ENCODE measurements at regions not wholly inside any gene's neighbourhood (a gene's known extent, or its start where the extent isn't known, plus 50 kb on each side); places are given as distances from the start of the nearest gene placed in this dataset.

- H2BK5ac ChIP-seq (ENCODE audit: low read depth, low read length, poor library complexity, severe bottlenecking), result peak overlapping the region; percentile 70
- no peak overlapping the region for H2BK15ac ChIP-seq (ENCODE audit: low read depth, low read length)
- H3K18ac ChIP-seq (ENCODE audit: low read depth, low read length), result no peak overlapping the region
- no peak overlapping the region for H2BK120ac ChIP-seq (ENCODE audit: low read depth, low read length)
- no peaks in the 10 kb centered on the region for H3K9me1 ChIP-seq (ENCODE audit: insufficient read depth, low read length)
- CTCF ChIA-PET, result no interaction called here
- dilution Hi-C loops (cut with HindIII; ENCODE audit: low sequenced_read_pairs, unreplicated experiment), result no loop called here
- H3K4me3 ChIP-seq (ENCODE audit: insufficient read depth, low read depth, low read length), result no peak overlapping the region
- H2AFZ ChIP-seq (replicated peaks; ENCODE audit: low read length, poor library complexity), result no peak overlapping the region
- H4K91ac ChIP-seq (ENCODE audit: insufficient read depth, low read depth, low read length), result no peak overlapping the region
- ATAC-seq (ENCODE audit: low read depth), result no peak
- in situ Hi-C loops (cut with MboI; ENCODE audit: low sequenced_read_pairs), result no loop called here
- H3K27ac ChIP-seq (ENCODE audit: insufficient read depth, low read length), result no peak overlapping the region
- DNase-seq, result no peak
- BruUV-seq (replicated peaks), result no TSS peak
- 95 to 99% methylated on average over 4 to 6 of the region's 7 CpGs for WGBS, 2 experiments (ENCODE audit: extremely low coverage in 2 of 2, insufficient read length in 1 of 2)
- no peaks in the 10 kb centered on the region for H4K20me1 ChIP-seq (ENCODE audit: insufficient read depth, low read length)
- H3K56ac ChIP-seq (ENCODE audit: extremely low read depth, insufficient read depth, low read length), result no peak overlapping the region
- no peak overlapping the region for H4K5ac ChIP-seq (ENCODE audit: low read depth, low read length)
- no peak overlapping the region for H2AK9ac ChIP-seq (replicated peaks; ENCODE audit: low read depth, low read length, poor library complexity)
- H3K4me1 ChIP-seq (ENCODE audit: control insufficient read depth, insufficient read depth, low read length), result no peaks in the 10 kb centered on the region
- H2BK20ac ChIP-seq (ENCODE audit: low read depth, low read length), result no peak overlapping the region
- H3K4ac ChIP-seq (ENCODE audit: low read depth, low read length), result no peak overlapping the region
- intact Hi-C loops (cut with micrococcal nuclease), result no loop called here
- no peak overlapping the region for H3K9ac ChIP-seq (ENCODE audit: low read depth, low read length)
- no peaks in the 10 kb centered on the region for H3K36me3 ChIP-seq (ENCODE audit: control insufficient read depth, insufficient read depth, low read length)
- TF ChIP-seq USF2 (IDR thresholded peaks at IDR 0.05; ENCODE audit: low read depth, low read length) (no peak), MAZ (IDR thresholded peaks at IDR 0.05; ENCODE audit: borderline replicate concordance, low read depth, low read length) (no peak), RFX5 (IDR thresholded peaks at IDR 0.05; ENCODE audit: low read depth, low read length) (no peak), RAD21 (IDR thresholded peaks at IDR 0.05; ENCODE audit: low read length) (no peak), MXI1 (IDR thresholded peaks at IDR 0.05; ENCODE audit: borderline replicate concordance, low read depth, low read length) (no peak), BHLHE40 (IDR thresholded peaks at IDR 0.05; ENCODE audit: low read depth, low read length) (no peak), MAFK (IDR thresholded peaks at IDR 0.05; ENCODE audit: low read depth, low read length) (no peak), CTCF (conservative IDR thresholded peaks at IDR 0.05; ENCODE audit: low read depth, low read length) (no peak), ELK1 (IDR thresholded peaks at IDR 0.05; ENCODE audit: borderline replicate concordance, low read depth, low read length) (no peak), CHD1 (IDR thresholded peaks at IDR 0.05; ENCODE audit: low read depth, low read length) (no peak), POLR2A (IDR thresholded peaks at IDR 0.05; ENCODE audit: low read depth, low read length) (no peak), FOS (IDR thresholded peaks at IDR 0.05; ENCODE audit: low read depth, low read length) (no peak), SMC3 (IDR thresholded peaks at IDR 0.05; ENCODE audit: low read depth, low read length) (no peak), CEBPB (IDR thresholded peaks at IDR 0.05; ENCODE audit: low read depth, low read length) (no peak), NFE2L2 (IDR thresholded peaks at IDR 0.05; ENCODE audit: low read depth, low read length) (no peak), RCOR1 (IDR thresholded peaks at IDR 0.05; ENCODE audit: insufficient replicate concordance, low read length) (no peak)
- no peaks in the 10 kb centered on the region for H3K27me3 ChIP-seq (ENCODE audit: control insufficient read depth, insufficient read depth, low read length)
- POLR2A ChIA-PET (ENCODE audit: unreplicated experiment), result no interaction called here
- no peak overlapping the region for H4K8ac ChIP-seq (ENCODE audit: low read depth in 2 of 2, low read length in 2 of 2)
- H3K79me1 ChIP-seq (ENCODE audit: low read depth in 1 of 2, low read length in 2 of 2), result no peaks in the 10 kb centered on the region
- H3K9me3 ChIP-seq (ENCODE audit: control insufficient read depth, insufficient read depth, low read length), result peaks cover 3% of the 10 kb centered on the region
- H3K14ac ChIP-seq (replicated peaks; ENCODE audit: low read depth, low read length), result no peak overlapping the region
- no peak overlapping the region for H3K4me2 ChIP-seq (ENCODE audit: low read depth, low read length)
- H2AK5ac ChIP-seq (ENCODE audit: low read depth, low read length), result no peak overlapping the region
- H3K23ac ChIP-seq (ENCODE audit: low read depth, low read length), result no peak overlapping the region
These were observed 1676.1 kb upstream of the TENM3 start for GRCh38 chr4:180567080-180567479.

Measured in IMR-90 (cell line).